ENCODE measurements at regions not wholly inside any gene's neighbourhood (a gene's known extent, or its start where the extent isn't known, plus 50 kb on each side); places are given as distances from the start of the nearest gene placed in this dataset.
A peak's percentile ranks its signal among the peaks of the same experiment; 100 is the strongest.

DNA sequence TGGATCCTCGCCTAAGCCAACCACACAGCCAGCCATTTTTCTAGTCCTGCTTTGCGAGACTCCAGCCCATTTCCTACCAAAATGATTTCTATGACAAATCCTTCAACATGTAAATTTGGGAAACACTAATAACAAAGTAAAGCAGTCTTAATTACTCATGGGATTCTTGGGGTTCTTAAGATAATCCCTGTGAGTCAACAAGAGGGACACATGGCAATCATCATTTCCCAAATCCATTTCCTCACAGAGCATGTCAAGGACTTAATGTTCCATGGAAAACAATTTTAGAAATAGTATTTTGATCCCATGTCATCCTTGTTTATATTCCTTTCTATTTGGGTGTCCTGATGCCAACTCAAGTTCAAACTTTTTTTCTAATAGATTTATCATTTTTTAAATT, 322.7 kb upstream of the NOX3 start:
- Mint-ChIP-seq H3K4me3 (ENCODE audit: unreplicated experiment) (no peak overlapping the region), H3K9me3 (ENCODE audit: low read depth) (peaks cover 7% of the 10 kb centered on the region), H3K4me1 (ENCODE audit: low read depth) (peaks cover 14% of the 10 kb centered on the region), H3K27me3 (ENCODE audit: low read depth) (no peaks in the 10 kb centered on the region), H3K36me3 (ENCODE audit: low read depth) (no peaks in the 10 kb centered on the region), H3K27ac (ENCODE audit: unreplicated experiment) (no peak overlapping the region)
- DNase-seq (ENCODE audit: low spot score), result no peak
- TF ChIP-seq, protein P1, sequence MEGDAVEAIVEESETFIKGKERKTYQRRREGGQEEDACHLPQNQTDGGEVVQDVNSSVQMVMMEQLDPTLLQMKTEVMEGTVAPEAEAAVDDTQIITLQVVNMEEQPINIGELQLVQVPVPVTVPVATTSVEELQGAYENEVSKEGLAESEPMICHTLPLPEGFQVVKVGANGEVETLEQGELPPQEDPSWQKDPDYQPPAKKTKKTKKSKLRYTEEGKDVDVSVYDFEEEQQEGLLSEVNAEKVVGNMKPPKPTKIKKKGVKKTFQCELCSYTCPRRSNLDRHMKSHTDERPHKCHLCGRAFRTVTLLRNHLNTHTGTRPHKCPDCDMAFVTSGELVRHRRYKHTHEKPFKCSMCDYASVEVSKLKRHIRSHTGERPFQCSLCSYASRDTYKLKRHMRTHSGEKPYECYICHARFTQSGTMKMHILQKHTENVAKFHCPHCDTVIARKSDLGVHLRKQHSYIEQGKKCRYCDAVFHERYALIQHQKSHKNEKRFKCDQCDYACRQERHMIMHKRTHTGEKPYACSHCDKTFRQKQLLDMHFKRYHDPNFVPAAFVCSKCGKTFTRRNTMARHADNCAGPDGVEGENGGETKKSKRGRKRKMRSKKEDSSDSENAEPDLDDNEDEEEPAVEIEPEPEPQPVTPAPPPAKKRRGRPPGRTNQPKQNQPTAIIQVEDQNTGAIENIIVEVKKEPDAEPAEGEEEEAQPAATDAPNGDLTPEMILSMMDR (IDR thresholded peaks at IDR 0.05), result no peak

DNA sequence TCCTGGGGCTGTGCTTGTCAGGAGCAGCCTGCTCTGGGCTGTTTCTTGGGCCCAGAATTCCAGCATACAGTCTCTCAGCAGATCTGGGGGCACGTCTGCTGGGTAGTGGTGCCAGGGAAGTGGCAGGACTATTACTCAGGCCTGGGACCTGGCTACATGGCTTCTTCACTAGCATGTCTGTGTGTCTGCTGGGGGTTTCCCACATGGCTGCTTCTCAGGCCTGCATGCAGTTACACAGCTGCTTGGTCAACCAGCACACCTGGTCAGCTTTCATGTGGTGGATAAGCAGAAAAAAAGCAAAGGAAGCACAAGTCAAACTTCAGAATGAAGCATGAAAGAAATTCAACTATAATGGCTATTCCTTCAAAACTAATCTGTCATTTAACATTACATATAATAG, 316.2 kb upstream of the NOX3 start:
- Mint-ChIP-seq H3K27ac (ENCODE audit: unreplicated experiment) (no peak overlapping the region), H3K9me3 (ENCODE audit: low read depth) (peaks cover 37% of the 10 kb centered on the region), H3K4me1 (ENCODE audit: low read depth) (no peaks in the 10 kb centered on the region), H3K36me3 (ENCODE audit: low read depth) (no peaks in the 10 kb centered on the region), H3K4me3 (ENCODE audit: unreplicated experiment) (no peak overlapping the region), H3K27me3 (ENCODE audit: low read depth) (no peaks in the 10 kb centered on the region)
- TF ChIP-seq, protein P1 (IDR thresholded peaks at IDR 0.05), result no peak
- peak; percentile 22 for DNase-seq (ENCODE audit: low spot score)

DNA sequence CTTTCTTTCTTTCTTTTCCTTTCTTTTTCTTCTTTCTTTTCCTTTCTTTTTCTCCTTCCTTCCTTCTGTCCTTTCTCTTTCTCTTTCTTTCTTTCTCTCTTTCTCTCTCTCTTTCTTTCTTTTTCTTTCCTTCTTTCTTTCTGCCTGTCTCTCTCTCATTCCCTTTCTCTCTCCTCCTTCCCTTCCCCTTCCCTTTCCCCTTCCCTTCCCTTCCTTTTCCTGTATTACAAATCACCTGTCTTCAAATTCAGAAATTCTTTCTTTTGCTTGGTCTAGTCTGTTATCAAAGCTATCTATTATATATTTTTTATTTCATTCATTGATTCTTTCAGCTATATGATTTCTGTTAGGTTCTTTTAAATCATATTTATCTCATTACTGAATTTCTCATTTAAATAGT, 315.2 kb upstream of the NOX3 start:
- Mint-ChIP-seq H3K4me3 (ENCODE audit: unreplicated experiment) (no peak overlapping the region), H3K27me3 (ENCODE audit: low read depth) (no peaks in the 10 kb centered on the region), H3K4me1 (ENCODE audit: low read depth) (peaks cover 3% of the 10 kb centered on the region), H3K36me3 (ENCODE audit: low read depth) (no peaks in the 10 kb centered on the region), H3K27ac (ENCODE audit: unreplicated experiment) (no peak overlapping the region), H3K9me3 (ENCODE audit: low read depth) (peaks cover 37% of the 10 kb centered on the region)
- DNase-seq (ENCODE audit: low spot score), result no peak
- TF ChIP-seq, protein P1 (IDR thresholded peaks at IDR 0.05), result no peak

DNA sequence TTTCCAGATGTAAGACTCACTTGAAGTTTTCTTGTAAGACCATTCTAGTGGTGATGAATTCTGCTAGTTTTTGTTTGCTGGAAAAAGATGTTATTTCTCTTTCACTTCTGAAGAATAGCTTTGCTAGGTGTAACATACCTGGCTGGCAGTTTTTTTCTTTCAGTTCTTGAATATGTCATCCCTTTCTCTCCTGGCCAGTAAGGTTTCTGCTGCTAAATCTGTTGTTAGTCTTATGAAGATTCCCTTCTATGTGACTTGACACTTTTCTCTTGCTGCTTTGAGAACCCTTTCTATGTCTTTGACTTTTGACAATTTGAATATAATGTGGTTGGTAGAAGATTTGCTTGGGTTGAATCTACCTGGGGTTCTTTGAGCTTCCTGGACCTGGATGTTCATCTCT, 314.7 kb upstream of the NOX3 start:
- TF ChIP-seq, protein P1 (IDR thresholded peaks at IDR 0.05), result no peak
- Mint-ChIP-seq H3K27ac (ENCODE audit: unreplicated experiment) (no peak overlapping the region), H3K4me3 (ENCODE audit: unreplicated experiment) (no peak overlapping the region), H3K9me3 (ENCODE audit: low read depth) (peaks cover 37% of the 10 kb centered on the region), H3K36me3 (ENCODE audit: low read depth) (no peaks in the 10 kb centered on the region), H3K4me1 (ENCODE audit: low read depth) (peaks cover 4% of the 10 kb centered on the region), H3K27me3 (ENCODE audit: low read depth) (no peaks in the 10 kb centered on the region)
- DNase-seq (ENCODE audit: low spot score), result no peak

DNA sequence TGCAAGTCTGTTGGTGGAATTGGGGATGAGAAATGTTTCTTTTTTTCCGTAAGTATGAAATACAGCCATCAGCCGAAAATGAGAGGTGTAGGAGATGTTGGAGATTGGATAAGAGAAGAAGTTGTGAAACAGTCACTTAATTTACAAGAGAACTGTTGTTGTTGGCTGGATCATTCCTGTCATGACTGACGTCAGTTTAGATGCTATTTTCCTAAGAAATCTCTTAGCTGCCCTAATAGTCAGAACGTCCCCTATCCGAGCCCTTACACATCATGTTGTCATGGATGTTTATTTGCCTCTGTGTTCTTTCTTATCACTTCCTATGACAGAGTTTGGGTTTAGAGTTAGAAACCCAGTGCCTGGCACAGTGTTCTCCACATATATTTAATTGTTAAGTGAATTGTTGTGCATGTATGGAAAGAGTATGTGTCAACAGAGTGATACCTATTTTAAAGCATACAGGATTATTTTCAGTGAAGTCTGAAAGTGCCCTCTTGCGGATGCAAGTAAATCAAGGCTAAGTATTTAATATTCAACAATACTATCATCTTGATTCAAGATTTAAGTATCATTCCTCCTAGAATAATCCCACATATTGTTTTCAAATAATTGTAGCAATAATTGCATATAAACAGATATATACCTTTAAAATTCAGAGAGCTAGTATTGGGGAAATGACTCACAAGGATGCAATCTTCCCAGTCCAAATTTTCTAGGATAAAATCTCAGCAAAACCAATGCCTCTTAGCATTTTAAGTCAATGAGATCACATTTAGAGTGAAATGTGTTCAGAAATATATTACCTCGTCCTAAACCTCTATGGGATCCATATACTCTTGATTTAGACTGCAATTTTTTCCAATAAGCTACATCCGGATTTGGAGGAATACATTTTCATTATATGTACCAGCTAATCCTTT, 309.9 kb upstream of the NOX3 start:
- TF ChIP-seq, protein P1 (IDR thresholded peaks at IDR 0.05), result no peak
- DNase-seq (ENCODE audit: low spot score), result no peak
- peaks cover 4% of the 10 kb centered on the region for H3K4me1 Mint-ChIP-seq (ENCODE audit: low read depth)
- no peak overlapping the region for H3K4me3 Mint-ChIP-seq (ENCODE audit: unreplicated experiment)
- no peaks in the 10 kb centered on the region for H3K27me3 Mint-ChIP-seq (ENCODE audit: low read depth)
- no peaks in the 10 kb centered on the region for H3K36me3 Mint-ChIP-seq (ENCODE audit: low read depth)
- peaks cover 22% of the 10 kb centered on the region for H3K9me3 Mint-ChIP-seq (ENCODE audit: low read depth)
- no peak overlapping the region for H3K27ac Mint-ChIP-seq (ENCODE audit: unreplicated experiment)
